Stimulated activated CD4-positive, alpha-beta T cell treated with anti-CD3 and anti-CD28 coated beads, Interleukin-15, amount 100 ng/mL, for 24 hours (primary cell): ENCODE measurements at regions not wholly inside any gene's neighbourhood (a gene's known extent, or its start where the extent isn't known, plus 50 kb on each side); places are given as distances from the start of the nearest gene placed in this dataset.

ENCODE experiments used
- DNase-seq: peaks from one replicate; pipeline ENCODE4 v3.0.0-alpha.2; 2020

DNA sequence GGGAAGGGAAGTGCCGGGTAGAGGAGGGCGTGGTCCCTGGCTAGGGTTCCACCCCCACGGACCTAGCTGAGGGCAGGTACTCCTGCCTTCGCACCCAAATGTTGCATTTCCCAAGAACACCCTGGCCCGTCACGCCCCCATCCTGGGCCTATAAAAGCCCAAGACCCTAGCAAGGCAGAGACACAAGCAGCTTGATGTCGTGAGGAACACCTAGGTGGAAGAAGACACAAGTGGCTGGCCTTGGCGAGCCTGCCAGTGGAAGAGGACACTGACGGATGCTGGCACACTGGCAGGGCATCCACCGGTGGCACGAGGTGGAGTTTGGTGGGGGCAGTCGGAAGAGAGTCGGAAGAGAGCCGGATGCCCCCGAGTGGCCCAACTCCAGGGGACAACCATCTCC is 244.8 kb upstream of the CTSO start:
- no peak for DNase-seq

DNA sequence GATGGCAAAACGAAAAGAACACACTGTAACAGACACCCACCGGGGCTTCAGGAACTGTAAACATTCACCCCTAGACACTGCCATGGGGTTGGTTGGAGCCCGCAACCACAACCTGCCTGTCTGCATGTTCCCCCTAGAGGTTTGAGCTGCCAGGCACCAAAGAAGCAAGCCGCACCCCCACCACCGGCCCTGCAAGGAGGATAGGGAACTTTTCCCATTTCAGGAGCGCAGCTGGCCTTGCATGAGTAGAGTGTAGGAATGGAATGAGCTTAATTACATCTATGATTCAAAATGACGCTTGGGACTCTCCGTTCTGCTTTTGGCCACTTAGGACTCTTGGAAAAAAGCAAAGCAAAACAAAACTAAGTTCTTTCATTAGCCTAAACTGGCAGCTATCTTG is 243.6 kb upstream of the CTSO start:
- no peak for DNase-seq

DNA sequence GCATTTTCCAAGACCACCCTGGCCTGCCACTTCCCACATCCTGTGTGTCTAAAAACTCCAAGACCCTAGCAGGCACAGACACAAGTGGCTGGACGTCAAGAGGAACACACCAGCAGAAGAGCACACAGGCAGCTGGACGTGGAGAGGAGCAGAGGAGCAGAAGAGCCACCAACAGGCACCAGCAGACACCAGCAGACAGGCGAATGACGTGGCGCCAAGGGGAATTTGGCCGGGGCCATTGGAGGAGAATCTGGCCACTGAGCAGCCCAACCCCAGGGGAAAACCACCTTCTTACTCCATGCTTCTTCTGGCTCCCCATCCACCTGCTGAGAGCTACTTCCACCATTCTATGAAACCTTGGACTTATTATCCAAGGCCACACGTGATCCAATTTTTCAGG is 243.1 kb upstream of the CTSO start:
- DNase-seq, result no peak

DNA sequence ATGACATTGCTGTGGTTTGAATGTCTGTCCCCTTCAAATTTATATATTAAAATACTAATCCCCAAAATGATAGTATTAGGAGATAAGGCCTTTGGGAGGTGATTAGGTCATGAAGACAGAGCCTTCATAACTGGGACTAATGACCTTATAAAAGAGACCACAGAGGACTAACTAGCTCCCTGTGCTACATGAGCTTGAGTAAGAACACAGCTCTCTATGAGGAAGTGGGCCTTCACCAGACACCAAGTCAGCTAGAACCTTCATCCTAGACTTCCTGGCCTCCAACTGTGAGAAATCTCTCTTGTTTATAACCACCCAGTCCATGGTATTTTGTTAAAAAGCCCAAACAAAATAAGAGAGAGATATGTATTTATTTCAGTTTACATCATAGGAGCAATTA is 242.2 kb upstream of the CTSO start:
- DNase-seq, result no peak

DNA sequence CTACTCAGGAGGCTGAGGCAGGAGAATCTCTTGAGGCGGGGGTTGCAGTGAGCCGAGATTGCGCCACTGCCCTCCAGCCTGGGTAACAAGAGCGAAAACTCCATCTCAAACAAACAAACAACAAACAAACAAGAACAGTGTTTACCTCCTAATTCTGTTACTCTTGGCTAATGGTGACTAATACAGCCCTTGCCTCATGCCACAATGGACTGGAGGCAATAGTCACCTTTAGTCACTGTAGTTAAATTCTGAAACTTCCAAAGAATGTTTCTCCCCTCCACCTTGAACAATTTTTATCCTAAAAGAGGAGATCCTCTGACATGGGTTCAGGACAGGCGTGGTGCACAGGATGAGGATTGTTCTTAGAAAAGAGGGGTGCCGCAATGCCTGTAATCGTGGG is 241.2 kb upstream of the CTSO start:
- DNase-seq, result no peak

DNA sequence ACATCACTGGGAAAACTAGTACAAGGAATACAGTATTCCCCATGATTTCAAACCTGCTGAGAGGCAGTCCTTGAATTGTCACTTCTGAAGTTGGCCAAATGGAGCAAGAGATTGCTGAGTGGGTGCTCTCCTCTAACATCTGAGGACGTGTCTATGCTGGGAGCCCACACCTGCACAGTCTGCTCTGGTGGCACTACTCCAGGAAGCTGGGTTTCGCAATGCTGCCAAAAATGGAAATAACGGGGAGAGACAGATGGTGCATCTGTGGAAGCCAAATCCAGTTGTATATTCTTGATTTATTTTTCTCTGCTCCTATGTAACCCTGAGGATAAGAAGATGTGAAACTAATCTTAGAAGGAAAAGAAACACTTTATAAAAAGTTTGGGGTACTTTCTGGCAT is 240.1 kb upstream of the CTSO start:
- DNase-seq, result no peak

DNA sequence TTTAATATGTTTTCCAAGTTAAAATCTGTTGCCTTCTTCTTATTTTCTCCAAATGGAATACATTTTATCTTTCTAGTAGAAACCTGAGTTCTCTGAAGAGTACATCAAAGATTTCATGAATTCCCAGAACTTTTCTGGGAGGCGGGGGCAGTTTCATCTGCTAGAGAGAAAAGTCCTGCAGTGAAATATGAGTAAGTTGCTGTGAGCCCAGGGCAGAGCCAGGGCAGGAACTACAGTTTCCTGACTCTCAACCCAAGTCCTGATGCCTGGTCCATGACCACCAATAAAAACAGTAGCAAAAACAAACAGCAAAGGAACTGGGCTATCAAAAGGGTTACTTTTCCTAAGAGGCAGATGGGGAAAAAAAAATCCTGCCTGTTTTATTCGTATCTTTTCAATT is 239.4 kb upstream of the CTSO start:
- DNase-seq, result no peak

DNA sequence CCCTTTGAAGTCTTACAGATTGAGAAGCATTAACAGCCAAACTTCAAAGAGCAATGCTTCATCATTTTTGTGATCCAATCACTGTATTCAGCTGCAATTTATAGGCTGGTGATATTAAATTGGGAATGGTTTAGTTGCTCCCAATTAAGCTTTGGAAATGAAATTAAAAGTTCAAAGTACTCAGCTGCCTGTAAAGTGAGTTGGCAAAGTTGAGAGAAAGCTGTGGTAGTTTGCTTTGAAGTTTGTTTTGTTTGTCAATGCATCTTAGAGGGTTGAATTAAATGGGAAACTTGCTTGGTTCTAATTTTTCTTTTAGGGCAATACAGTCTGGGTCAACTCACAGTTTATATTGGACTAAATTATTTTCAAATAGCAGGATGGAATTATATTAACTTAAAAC is 238.4 kb upstream of the CTSO start:
- DNase-seq, result no peak

DNA sequence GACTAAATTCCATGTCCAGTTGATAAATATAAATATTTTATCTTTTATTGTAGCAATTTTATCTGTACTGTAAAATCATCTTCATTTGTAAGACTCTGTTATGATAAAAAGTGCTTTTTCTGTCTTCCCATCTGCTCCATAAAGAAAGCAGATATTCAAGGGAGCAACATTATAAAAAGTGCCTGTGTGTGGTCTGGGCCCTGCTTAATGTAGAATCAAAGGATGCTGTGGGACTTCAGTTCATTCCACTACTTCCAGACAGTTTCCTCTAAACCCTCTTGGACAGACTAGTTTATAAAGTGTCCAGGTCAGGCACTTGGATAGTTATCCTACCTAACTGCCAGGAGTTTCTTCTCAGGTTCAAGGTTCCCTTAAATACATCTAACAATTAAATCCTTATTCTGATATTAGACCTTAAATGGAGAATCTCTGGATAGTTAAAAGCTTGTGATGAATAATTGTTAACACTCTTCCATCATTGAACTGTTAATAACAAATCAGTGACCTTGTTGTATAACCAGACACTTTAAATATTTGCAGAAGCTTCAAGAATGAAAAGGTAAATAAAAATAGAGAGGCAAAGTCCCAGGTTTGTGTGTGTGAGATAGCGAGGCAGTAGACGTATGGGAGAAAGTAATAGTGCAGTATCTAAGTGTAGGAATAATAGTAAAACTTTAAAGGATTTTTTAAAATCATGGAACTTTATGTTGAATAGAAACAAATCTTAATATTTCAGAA is 237.5 kb upstream of the CTSO start:
- DNase-seq, result no peak

DNA sequence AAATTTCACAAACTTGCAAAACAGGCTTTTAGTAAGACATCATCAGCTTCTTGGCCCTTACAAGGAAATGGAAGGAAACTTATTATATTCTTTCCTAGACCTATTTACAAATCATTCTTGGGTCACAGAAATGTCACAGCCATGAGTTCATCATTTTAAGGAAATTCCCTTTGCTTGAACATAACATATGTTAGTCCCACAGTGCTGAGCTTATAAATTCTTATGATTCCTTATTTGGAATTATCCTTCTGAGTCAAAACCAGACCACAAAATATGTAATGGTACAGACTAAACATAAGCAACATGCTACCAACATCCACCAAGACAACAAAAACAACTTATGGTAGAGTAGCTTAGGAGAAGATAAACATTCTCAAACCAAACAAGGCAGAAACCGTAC is 236.9 kb upstream of the CTSO start:
- no peak for DNase-seq

DNA sequence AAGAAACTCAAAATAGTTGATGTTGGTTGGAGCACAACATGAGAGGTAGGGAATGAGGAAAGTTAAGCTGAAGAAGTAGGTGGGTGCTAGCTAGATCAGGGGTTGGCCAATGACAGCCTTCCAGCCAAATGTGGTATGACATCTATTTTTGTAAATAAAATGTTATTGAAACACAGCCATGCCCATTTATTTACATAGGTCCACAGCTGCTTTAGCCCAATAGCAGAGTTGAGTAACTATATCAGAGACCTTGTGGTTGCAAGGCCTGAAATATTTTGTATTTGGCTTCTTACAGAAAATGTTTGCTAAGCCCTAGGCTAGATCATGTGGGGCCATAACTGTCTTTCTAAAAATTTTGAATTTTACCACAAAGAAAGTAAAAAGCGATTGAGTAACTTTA is 234.9 kb upstream of the CTSO start:
- DNase-seq, result no peak

DNA sequence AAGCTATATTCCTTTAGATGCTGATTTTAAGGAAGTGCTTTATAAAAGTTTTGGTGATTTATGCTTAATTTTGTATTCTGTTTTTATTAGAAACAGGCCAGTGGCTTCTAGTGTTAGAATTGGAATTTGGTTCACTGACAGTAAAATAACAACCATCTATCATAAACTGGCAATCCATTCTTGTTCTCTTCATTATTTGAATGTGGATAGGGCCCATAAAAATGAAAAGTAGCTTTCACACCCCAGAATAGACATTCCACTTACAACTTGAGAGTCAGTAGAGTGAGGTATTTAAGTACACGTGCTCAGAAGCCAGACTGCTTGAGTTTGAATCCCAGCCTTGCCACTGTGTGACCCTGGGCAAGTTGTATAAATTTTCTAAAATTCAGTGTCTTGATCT is 232.4 kb upstream of the CTSO start:
- no peak for DNase-seq

DNA sequence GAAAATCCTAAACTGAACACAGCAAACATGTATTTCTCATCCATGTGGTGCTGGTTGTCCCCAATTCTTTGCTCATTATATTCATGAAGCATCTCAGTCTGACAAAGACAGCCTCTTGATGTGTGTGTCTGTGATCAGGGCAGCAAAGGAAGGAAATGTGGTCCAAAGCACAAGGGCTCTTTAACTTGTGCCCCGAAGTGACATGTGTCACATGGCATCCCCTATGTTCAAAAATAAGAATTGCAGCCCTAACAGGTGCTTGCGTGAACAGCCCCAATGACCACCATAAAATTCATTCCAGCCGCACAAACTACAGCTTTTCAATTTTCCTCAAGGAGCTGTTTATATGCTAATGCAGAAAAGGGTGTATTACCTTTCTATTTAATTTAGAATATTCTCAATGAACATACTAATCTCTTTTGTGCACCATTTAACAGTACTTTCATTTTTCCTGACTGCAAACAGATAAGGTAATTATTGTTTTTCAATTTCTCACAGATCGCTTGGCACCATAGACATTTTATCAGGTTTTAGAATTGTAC is 231.9 kb upstream of the CTSO start:
- no peak for DNase-seq

DNA sequence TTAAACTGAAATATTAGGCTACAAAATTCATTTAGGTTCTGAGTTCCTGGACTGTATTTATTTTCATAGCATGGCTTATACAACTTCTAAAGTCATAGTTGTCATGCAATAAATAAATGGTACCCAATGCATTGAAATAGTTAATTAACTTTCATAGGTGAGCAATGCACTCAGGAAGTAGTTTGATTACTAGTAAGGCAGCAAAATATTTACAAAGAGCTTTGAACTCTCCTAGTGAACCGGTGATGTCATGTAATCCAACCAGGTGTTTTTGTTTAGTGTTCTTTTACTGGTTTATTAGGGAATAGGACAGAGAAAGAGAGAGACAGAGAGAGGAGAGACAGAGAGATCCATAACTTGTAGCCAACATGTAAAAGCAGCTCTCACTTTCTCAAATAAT is 228.6 kb upstream of the CTSO start:
- no peak for DNase-seq

DNA sequence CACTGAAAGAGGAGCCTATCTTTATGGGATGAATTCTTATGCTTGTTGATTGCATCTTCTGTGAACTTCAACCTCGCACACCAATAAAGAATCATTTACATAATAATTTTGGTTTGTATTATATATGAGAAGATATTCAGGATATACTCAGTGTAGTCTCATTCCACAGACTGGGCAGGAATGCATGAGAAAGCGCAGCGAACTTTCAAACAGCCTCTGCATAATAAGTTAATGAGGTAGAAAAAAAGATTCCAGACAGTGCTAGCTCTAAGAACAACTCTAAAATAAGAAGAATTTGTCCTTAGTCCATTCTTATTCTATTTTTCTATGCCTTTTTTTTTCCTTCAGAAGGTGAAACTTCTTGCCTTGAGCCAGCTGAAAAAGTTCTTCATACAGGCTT is 224.3 kb upstream of the CTSO start:
- no peak for DNase-seq

DNA sequence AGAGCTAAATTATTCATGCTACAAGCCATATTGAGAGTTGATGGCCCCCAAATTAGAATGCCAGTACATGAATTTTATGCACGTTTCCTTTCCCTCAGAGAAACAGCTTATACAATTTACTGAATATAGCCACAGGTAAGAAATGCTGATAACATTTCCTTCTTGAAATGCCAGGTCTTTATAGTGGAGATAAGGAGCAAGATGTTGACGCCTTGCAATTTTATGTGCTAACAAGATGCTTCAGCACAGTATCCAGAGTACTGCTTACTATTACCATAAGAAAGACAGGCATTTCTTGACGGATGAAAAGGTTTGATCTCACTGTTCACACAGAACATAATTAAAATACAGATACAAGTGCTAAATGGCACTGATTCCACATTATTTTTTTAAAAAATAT is 223.2 kb upstream of the CTSO start:
- DNase-seq, result no peak

DNA sequence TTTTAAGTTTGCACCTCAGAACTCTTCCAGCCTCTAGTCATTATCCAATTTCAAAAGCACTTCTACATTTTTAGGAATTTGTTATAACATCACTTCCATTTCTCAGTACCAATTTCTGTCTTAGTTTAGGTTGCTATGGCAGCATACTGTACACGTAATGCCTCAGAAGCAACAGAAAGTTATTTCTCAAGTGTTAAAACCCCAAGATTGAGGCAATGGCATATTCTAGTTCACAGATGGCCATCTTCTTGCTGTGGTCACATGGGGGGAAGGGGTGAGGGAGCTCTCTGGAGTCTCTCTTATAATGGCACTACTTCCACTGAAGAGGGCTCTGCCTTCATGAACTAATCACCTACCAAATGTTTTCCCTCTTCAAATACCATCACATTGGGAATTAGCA is 220.3 kb upstream of the CTSO start:
- no peak for DNase-seq

DNA sequence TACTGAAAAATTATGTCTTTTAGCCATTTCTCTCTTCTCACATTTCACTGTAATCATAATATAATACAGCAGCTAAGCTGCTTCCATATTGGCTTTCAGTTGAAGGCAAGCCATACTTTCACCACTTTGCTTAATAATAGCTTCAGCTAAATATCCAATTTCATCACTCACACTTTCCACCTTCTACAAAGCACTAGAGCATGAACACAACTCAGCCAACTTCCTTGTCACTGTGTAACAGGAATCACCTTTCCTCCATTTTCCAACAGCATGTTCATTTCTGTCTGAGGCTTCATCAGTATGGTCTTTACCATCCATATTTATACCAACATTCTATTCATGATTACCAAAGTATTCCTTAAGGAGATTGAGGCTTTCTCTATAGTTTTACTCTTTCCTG is 219.8 kb upstream of the CTSO start:
- no peak for DNase-seq

DNA sequence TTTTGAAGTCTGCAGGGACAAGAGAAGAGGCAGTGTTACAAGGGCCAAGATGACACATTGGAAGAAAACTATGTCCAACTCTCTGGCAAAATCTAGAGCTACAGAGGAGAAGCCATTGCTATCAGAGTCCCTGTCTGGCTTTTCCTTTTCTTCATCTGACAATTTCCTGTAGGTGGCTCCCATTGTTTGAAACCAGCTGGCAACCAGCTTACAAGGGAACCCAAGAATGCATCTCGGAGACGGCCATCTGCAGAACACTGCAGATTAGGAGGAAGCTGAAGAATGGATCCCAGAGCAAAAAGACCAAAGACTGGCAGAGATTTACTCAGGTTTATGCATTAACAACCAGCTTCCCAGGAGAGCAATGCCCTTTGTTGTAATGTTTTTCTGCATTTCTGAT is 216.2 kb upstream of the CTSO start:
- DNase-seq, result no peak

DNA sequence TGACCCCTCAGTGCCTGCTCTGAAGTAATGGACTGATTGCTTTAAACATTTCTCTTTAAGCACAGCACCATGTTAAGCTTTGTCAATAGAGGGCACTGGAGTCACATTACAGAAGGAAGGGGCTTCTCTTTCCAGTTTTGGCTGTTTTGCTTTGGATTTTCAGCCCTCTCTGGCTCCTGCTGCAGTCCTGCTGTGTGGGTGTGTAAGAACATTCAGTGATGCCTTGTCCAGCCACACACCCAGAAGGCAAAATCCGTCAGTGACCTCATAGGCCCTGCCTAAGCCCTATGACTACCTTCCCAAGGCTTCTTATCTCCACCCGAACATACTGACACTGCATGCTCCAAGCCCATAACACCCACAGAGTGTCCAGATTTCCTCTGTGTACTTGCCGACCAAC is 215.3 kb upstream of the CTSO start:
- no peak for DNase-seq

DNA sequence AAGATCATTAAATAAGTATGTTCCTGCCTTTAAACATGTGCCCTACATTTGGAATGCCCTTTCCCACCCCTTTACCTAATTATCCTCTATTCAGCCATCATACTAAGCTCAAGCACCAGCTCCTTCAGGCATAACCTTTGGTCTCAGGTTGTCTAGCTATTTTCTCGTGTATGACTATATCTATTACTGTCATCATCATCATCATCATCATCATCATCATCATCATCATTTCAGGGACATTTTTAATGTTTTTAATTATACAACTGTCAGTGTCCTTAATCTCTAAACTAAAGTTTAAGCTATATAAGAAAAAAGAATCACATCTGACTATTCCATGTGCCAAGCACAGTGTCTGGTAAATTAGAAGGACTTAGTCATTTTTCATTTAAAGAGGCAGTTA is 214.6 kb upstream of the CTSO start:
- no peak for DNase-seq

DNA sequence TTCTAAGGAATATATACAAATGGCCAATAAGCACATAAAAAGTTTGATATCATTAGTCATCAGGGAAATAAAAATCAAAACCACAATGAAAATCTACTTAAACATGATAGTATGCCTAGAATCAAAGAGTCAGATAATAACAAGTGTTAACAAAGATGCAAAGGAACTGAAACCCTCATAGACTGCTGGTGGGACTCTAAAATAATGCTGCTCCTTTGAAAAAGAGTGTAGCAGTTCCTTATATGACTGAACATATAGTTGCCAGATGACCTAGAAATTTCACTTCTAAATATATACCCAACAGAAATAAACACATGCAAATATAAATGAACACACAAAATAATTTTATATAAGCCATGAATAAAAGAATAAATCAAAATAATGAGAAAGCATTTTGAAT is 205.1 kb upstream of the CTSO start:
- no peak for DNase-seq

DNA sequence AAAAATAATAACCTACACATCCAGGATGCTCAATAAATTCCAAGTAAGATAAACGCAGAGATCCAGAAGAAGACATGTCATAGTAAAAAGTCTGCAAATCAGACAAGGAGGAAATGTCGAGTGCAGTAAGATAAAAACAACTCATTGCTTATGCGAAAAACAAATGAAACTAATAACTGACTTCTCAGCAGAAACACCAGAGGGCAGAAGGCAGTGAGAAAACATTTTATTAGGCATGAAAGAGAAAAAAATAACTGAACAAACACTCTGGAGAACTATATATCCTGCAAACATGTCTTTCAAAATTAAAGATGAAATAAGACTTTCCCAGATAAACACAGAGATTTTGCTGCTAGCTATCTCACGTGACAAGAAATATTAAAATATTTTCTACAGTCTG is 201.3 kb upstream of the CTSO start:
- no peak for DNase-seq

DNA sequence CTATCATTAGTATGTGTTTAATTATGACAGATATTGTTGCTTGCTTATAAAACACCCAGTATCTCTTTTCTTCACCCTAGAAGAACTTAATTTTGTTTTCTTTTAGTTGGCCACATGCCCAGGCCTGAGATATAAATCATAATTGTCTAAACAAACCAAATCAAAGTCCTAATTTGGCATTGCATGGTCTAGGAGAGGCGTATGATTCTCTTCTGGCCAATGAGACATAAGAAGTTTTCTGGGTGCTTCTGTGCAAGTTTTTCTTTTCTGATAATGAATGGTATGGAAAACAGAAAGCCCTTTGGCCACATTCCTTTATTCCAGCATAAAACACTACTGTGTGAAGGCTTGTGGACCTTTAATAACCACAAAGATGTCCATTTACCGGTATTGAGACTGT is 192.9 kb upstream of the CTSO start:
- no peak for DNase-seq

DNA sequence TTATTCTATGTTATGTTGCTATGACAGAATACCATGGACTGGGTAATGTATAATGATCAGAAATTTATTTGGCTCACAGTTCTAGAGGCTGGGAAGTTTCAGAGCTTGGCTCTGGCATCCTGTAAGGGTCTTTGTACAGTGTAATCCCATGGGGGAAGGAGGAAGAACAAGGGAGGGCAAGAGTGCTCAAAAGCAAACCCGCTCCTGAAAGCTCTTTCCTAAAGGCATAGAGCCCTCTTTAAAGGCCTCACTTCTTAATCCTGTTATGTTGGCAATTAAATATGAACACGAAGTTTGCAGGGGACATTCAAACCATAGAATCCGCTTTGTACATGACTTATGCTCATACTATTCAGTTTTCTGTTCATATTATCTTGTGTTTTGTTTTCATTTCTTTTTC is 191.3 kb upstream of the CTSO start:
- DNase-seq, result no peak
